ENCODE measurements at regions not wholly inside any gene's neighbourhood (a gene's known extent, or its start where the extent isn't known, plus 50 kb on each side); places are given as distances from the start of the nearest gene placed in this dataset.
"Not testable (repeated sequence)": the region's sequence is repeated elsewhere in the genome, so short reads cannot be mapped to it uniquely, and the experiment has no call there.

GRCh38 chr11:87703589-87703988 lies 471.7 kb downstream of the RAB38 start:
- not testable (repeated sequence) for TF ChIP-seq CTCF (IDR thresholded peaks at IDR 0.05; ENCODE audit: poor library complexity, severe bottlenecking); EP300 (conservative IDR thresholded peaks at IDR 0.05; ENCODE audit: poor library complexity, severe bottlenecking); EZH2 (IDR thresholded peaks at IDR 0.05; ENCODE audit: borderline replicate concordance, insufficient read depth, low read length, poor library complexity, severe bottlenecking); TAF1 (IDR thresholded peaks at IDR 0.05; ENCODE audit: low read depth); REST (IDR thresholded peaks at IDR 0.05; ENCODE audit: borderline replicate concordance)

Measured in neural cell (in vitro differentiated cells).